ENCODE measurements at regions not wholly inside any gene's neighbourhood (a gene's known extent, or its start where the extent isn't known, plus 50 kb on each side); places are given as distances from the start of the nearest gene placed in this dataset.

- Histone ChIP-seq H4K20me1 (ENCODE audit: insufficient read depth) (no peaks in the 10 kb centered on the region), H3F3A (ENCODE audit: insufficient read depth) (no peaks in the 10 kb centered on the region), H3K79me2 (ENCODE audit: insufficient read depth) (no peaks in the 10 kb centered on the region), H3K9me2 (ENCODE audit: insufficient read depth) (no peaks in the 10 kb centered on the region), H3K4me3 (no peak overlapping the region), H3K9ac (no peak overlapping the region), H3K27ac (no peak overlapping the region), H3K4me2 (ENCODE audit: unreplicated experiment) (no peak overlapping the region), H3K9me3 (ENCODE audit: low read depth) (no peaks in the 10 kb centered on the region), H3K4me1 (ENCODE audit: insufficient read depth) (no peaks in the 10 kb centered on the region), H3K36me3 (ENCODE audit: low read depth) (no peaks in the 10 kb centered on the region), H3K27me3 (replicated peaks; ENCODE audit: insufficient read depth) (no peaks in the 10 kb centered on the region), H2AFZ (no peak overlapping the region)
- in situ Hi-C loops (cut with MboI): no loop called here
- 77 to 82% methylated on average over 17 to 29 of the region's 29 CpGs for WGBS, 2 experiments (ENCODE audit: low coverage in 1 of 2, low lambda C conversion rate in 2 of 2, missing lambda C conversion rate in 2 of 2)
- DNase-seq: no peak
- TF ChIP-seq EZH2phosphoT487 (IDR thresholded peaks at IDR 0.05; ENCODE audit: insufficient read depth, low read depth) (no peak), EZH2 (IDR thresholded peaks at IDR 0.05; ENCODE audit: insufficient read depth, poor library complexity, severe bottlenecking) (no peak)
Measured at GRCh38 chr10:132467464-132468149, 70.0 kb upstream of the INPP5A start.

- Histone ChIP-seq H2AFZ (no peak overlapping the region), H3K4me1 (ENCODE audit: insufficient read depth) (no peaks in the 10 kb centered on the region), H4K20me1 (ENCODE audit: insufficient read depth) (no peaks in the 10 kb centered on the region), H3K4me3 (no peak overlapping the region), H3K9ac (no peak overlapping the region), H3K79me2 (ENCODE audit: insufficient read depth) (no peaks in the 10 kb centered on the region), H3F3A (ENCODE audit: insufficient read depth) (no peaks in the 10 kb centered on the region), H3K4me2 (ENCODE audit: unreplicated experiment) (no peak overlapping the region), H3K36me3 (ENCODE audit: low read depth) (no peaks in the 10 kb centered on the region), H3K27me3 (replicated peaks; ENCODE audit: insufficient read depth) (no peaks in the 10 kb centered on the region), H3K27ac (no peak overlapping the region), H3K9me3 (ENCODE audit: low read depth) (no peaks in the 10 kb centered on the region), H3K9me2 (ENCODE audit: insufficient read depth) (no peaks in the 10 kb centered on the region)
- TF ChIP-seq EZH2phosphoT487 (IDR thresholded peaks at IDR 0.05; ENCODE audit: insufficient read depth, low read depth): no peak
- WGBS, 2 experiments (ENCODE audit: low coverage in 1 of 2, low lambda C conversion rate in 2 of 2, missing lambda C conversion rate in 2 of 2): 74 to 95% methylated on average over 4 to 5 of the region's 5 CpGs
- no peak for DNase-seq
- in situ Hi-C loops (cut with MboI): no loop called here
Measured at GRCh38 chr10:132468216-132468615, 69.4 kb upstream of the INPP5A start.

GRCh38 chr10:132468651-132469050 lies 68.9 kb upstream of the INPP5A start:
- TF ChIP-seq EZH2phosphoT487 (IDR thresholded peaks at IDR 0.05; ENCODE audit: insufficient read depth, low read depth) (no peak), EZH2 (IDR thresholded peaks at IDR 0.05; ENCODE audit: insufficient read depth, poor library complexity, severe bottlenecking) (no peak)
- WGBS, 2 experiments (ENCODE audit: low coverage in 1 of 2, low lambda C conversion rate in 2 of 2, missing lambda C conversion rate in 2 of 2): 88 to 95% methylated on average over 9 to 10 of the region's 10 CpGs
- H3K79me2 ChIP-seq (ENCODE audit: insufficient read depth): no peaks in the 10 kb centered on the region
- H3K9me3 ChIP-seq (ENCODE audit: low read depth): no peaks in the 10 kb centered on the region
- no peak overlapping the region for H3K4me3 ChIP-seq
- H3K4me1 ChIP-seq (ENCODE audit: insufficient read depth): no peaks in the 10 kb centered on the region
- H3F3A ChIP-seq (ENCODE audit: insufficient read depth): no peaks in the 10 kb centered on the region
- DNase-seq: no peak
- no peaks in the 10 kb centered on the region for H3K36me3 ChIP-seq (ENCODE audit: low read depth)
- no peak overlapping the region for H2AFZ ChIP-seq
- no peak overlapping the region for H3K9ac ChIP-seq
- H3K27ac ChIP-seq: no peak overlapping the region
- no peak overlapping the region for H3K4me2 ChIP-seq (ENCODE audit: unreplicated experiment)
- H3K27me3 ChIP-seq (replicated peaks; ENCODE audit: insufficient read depth): no peaks in the 10 kb centered on the region
- no peaks in the 10 kb centered on the region for H3K9me2 ChIP-seq (ENCODE audit: insufficient read depth)
- in situ Hi-C loops (cut with MboI): no loop called here
- H4K20me1 ChIP-seq (ENCODE audit: insufficient read depth): no peaks in the 10 kb centered on the region

GRCh38 chr10:132469197-132469884 lies 68.2 kb upstream of the INPP5A start:
- H3K4me2 ChIP-seq (ENCODE audit: unreplicated experiment): no peak overlapping the region
- H3K9me2 ChIP-seq (ENCODE audit: insufficient read depth): no peaks in the 10 kb centered on the region
- H3K36me3 ChIP-seq (ENCODE audit: low read depth): no peaks in the 10 kb centered on the region
- TF ChIP-seq EZH2phosphoT487 (IDR thresholded peaks at IDR 0.05; ENCODE audit: insufficient read depth, low read depth) (no peak), EZH2 (IDR thresholded peaks at IDR 0.05; ENCODE audit: insufficient read depth, poor library complexity, severe bottlenecking) (no peak)
- H3K9ac ChIP-seq: no peak overlapping the region
- no peaks in the 10 kb centered on the region for H3K79me2 ChIP-seq (ENCODE audit: insufficient read depth)
- 0 out of 2 replicates have a peak, but pooled peaks cover under 1% of the 10 kb centered on the region for H3K27me3 ChIP-seq (replicated peaks; ENCODE audit: insufficient read depth)
- 33 to 34% methylated on average over 21 of the region's 21 CpGs for WGBS, 2 experiments (ENCODE audit: low coverage in 1 of 2, low lambda C conversion rate in 2 of 2, missing lambda C conversion rate in 2 of 2)
- H3K27ac ChIP-seq: no peak overlapping the region
- no peak overlapping the region for H3K4me3 ChIP-seq
- H3K4me1 ChIP-seq (ENCODE audit: insufficient read depth): no peaks in the 10 kb centered on the region
- no peaks in the 10 kb centered on the region for H4K20me1 ChIP-seq (ENCODE audit: insufficient read depth)
- no peak for DNase-seq
- H3F3A ChIP-seq (ENCODE audit: insufficient read depth): no peaks in the 10 kb centered on the region
- in situ Hi-C loops (cut with MboI): no loop called here
- no peaks in the 10 kb centered on the region for H3K9me3 ChIP-seq (ENCODE audit: low read depth)
- H2AFZ ChIP-seq: no peak overlapping the region

Data from GM23248 (cell line).